HepG2 (cell line): ENCODE measurements at regions not wholly inside any gene's neighbourhood (a gene's known extent, or its start where the extent isn't known, plus 50 kb on each side); places are given as distances from the start of the nearest gene placed in this dataset.

Experiments used
- ATAC-seq: fragments of 200-7000 bp; cut with Tn5 transposase; 3 replicates; pipeline ENCODE4 v1.9.1; 2020; ENCODE audit warnings: mild to moderate bottlenecking, moderate library complexity
- BruUV-seq: library from RNA; stranded (reverse); fragments of 400-500 nt; replicated peaks from 2 replicates; lab custom pipeline; 2021; lab: Mats Ljungman, UMichigan
- CTCF ChIA-PET: fragments of 300-600 bp; formaldehyde crosslinking; extraction: SDS; loops from one replicate; lab custom pipeline; 2021; ENCODE audit warnings: low total read pairs, inconsistent platforms, low intra/inter-chr PET ratio; lab: Yijun Ruan, JAX
- POLR2A ChIA-PET: fragments of 350-600 bp; sonication (Branson Sonifier 250); formaldehyde crosslinking; loops from one replicate; lab custom pipeline; 2020; ENCODE audit warnings: antibody characterized with exemption, inconsistent platforms; lab: Yijun Ruan, JAX
- DNase-seq: peaks from one replicate; pipeline ENCODE4 v3.0.0-alpha.2; 2015; ENCODE audit warnings: low spot score
- FAIRE-seq: peaks from 3 replicates; lab custom pipeline; 2011; peaks lifted over from hg19 to GRCh38; lab: Jason Lieb, UNC
- H2AFZ ChIP-seq: one replicate; pipeline ENCODE4 v1.6.1; 2011; ENCODE audit warnings: low read length, inconsistent platforms
- H3K27ac ChIP-seq: fragments of 300-600 bp; 3 replicates; pipeline ENCODE4 v1.8.0; 2011; ENCODE audit warnings: mixed run types, mild to moderate bottlenecking, mixed read lengths, low read length, inconsistent platforms; ENCODE audit not compliant: insufficient read depth; ENCODE audit errors: extremely low read length
- H3K27me3 ChIP-seq, 2 experiments: fragments of 200-600 bp in 1 of 2; 2 replicates in 1 of 2; 3 replicates in 1 of 2; pipeline versions ENCODE4 v1.6.0 to v1.8.0; 2011; ENCODE audit warnings: low read length in 2 of 2, mild to moderate bottlenecking in 2 of 2, moderate library complexity in 2 of 2, inconsistent platforms in 1 of 2; ENCODE audit not compliant: insufficient read depth in 2 of 2, control insufficient read depth in 1 of 2
- H3K36me3 ChIP-seq, 2 experiments: fragments of 200-600 bp in 1 of 2; replicated peaks in 1 of 2; 2 replicates in 1 of 2; 3 replicates in 1 of 2; pipeline versions ENCODE4 v1.5.1 to v1.8.0; 2011; ENCODE audit warnings: low read length in 2 of 2, inconsistent platforms in 1 of 2; ENCODE audit not compliant: insufficient read depth in 2 of 2, control insufficient read depth in 1 of 2
- H3K4me1 ChIP-seq: 2 replicates; pipeline ENCODE4 v1.5.1; 2012; ENCODE audit warnings: low read length, inconsistent platforms; ENCODE audit not compliant: insufficient read depth
- H3K4me2 ChIP-seq: 2 replicates; pipeline ENCODE4 v1.6.0; 2011; ENCODE audit warnings: low read depth, low read length, inconsistent platforms
- H3K4me3 ChIP-seq, 3 experiments: fragments of 200-600 bp in 1 of 3; sonication (generic), shearing (Covaris generic) in 1 of 3; replicated peaks in 1 of 3; 2 replicates each; pipeline ENCODE4 v1.5.1; 2011 to 2016; ENCODE audit warnings: low read length in 3 of 3, inconsistent platforms in 2 of 3, low read depth in 2 of 3, mild to moderate bottlenecking in 2 of 3, control low read depth in 1 of 3, mixed read lengths in 1 of 3; ENCODE audit not compliant: insufficient read depth in 1 of 3
- H3K79me2 ChIP-seq: one replicate; pipeline ENCODE4 v1.6.1; 2011; ENCODE audit warnings: low read length, inconsistent platforms; ENCODE audit not compliant: insufficient read depth
- H3K9ac ChIP-seq: 2 replicates; pipeline ENCODE4 v1.6.0; 2011; ENCODE audit warnings: mild to moderate bottlenecking, low read depth, low read length, inconsistent platforms; ENCODE audit not compliant: insufficient read depth
- H3K9me3 ChIP-seq: 2 replicates; pipeline ENCODE4 v1.5.1; 2012; ENCODE audit warnings: mild to moderate bottlenecking, low read length
- H4K20me1 ChIP-seq: 2 replicates; pipeline ENCODE4 v1.6.0; 2011; ENCODE audit warnings: inconsistent platforms, mild to moderate bottlenecking, low read length, moderate library complexity; ENCODE audit not compliant: insufficient read depth
- HMG20A ChIP-seq: IDR thresholded peaks from 2 replicates; pipeline ENCODE4 v1.6.1; 2016; ENCODE audit warnings: borderline replicate concordance
- HNRNPUL1 ChIP-seq: fragments of 200-400 bp; formaldehyde crosslinking; IDR thresholded peaks from 2 replicates; pipeline ENCODE4 v1.6.1; 2017; ENCODE audit warnings: low read depth, mild to moderate bottlenecking, low read length, moderate library complexity
- RBAK ChIP-seq: sonication (generic); formaldehyde crosslinking; IDR thresholded peaks from 2 replicates; pipeline ENCODE4 v1.5.1; 2020; ENCODE audit warnings: mild to moderate bottlenecking, missing genetic modification reagents
- RBM39 ChIP-seq: fragments of 200-400 bp; formaldehyde crosslinking; IDR thresholded peaks from one replicate; pipeline ENCODE4 v1.6.1; 2018; ENCODE audit warnings: antibody characterized with exemption, mild to moderate bottlenecking, low read depth, low read length; ENCODE audit not compliant: poor library complexity, severe bottlenecking
- ZNF224 ChIP-seq: sonication (generic); formaldehyde crosslinking; IDR thresholded peaks from 2 replicates; pipeline ENCODE4 v1.5.0; 2020; ENCODE audit warnings: mild to moderate bottlenecking, missing genetic modification reagents
- ZNF225 ChIP-seq: sonication (generic); formaldehyde crosslinking; IDR thresholded peaks from 2 replicates; pipeline ENCODE4 v1.4.0; 2020; ENCODE audit warnings: mild to moderate bottlenecking, missing genetic modification reagents
- WGBS: methylation state at CpG from one replicate; pipeline ENCODE4 v1.1.6; 2017; ENCODE audit warnings: low lambda C conversion rate; 5-methylcytosine and 5-hydroxymethylcytosine counted together
- in situ Hi-C: cut with HindIII; loops from 2 replicates; pipeline ENCODE4 v1.10.0; 2017; ENCODE audit warnings: low pct_unique_long_range_greater_than_20kb; ENCODE audit not compliant: extremely low pct_ligation_motif_present
- intact Hi-C: fragments of 100-400 bp; cut with micrococcal nuclease; formaldehyde crosslinking; loops from one replicate; pipeline ENCODE4 v1.10.0; 2022; ENCODE audit not compliant: unreplicated experiment
- TF ChIP-seq, protein P1 (sequence below): IDR thresholded peaks from 2 replicates; pipeline ENCODE4 v1.6.1; 2016; ENCODE audit warnings: low read depth
- TF ChIP-seq, protein P2 (sequence below): sonication (generic); formaldehyde crosslinking; IDR thresholded peaks from 2 replicates; pipeline ENCODE4 v1.4.0; 2020; ENCODE audit warnings: missing genetic modification reagents
- TF ChIP-seq, protein P3 (sequence below): sonication (generic); formaldehyde crosslinking; IDR thresholded peaks from 2 replicates; pipeline ENCODE4 v1.8.1; 2022; ENCODE audit warnings: mild to moderate bottlenecking, missing genetic modification reagents

DNA sequence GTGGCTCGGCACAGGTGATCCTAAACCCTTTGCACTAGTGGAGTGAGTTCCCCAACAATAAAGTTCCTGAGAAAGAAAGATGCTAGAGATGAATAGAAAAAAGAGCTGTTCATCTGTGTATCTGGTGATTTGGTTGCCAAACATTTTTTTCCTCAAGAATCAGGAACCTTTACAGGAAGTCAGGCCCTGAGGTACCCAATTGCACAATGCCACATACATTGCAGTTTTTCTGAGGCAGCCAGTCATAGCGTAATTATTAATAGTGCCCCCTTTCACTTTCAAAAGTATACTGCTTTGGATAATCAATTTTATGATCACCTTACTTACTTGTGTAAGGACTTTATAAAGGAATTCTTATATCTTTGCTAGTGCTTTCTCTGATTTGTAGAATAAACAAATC, 346.3 kb upstream of the POU3F1 start:
- Histone ChIP-seq H3K9ac (no peak overlapping the region), H3K4me1 (no peaks in the 10 kb centered on the region), H3K27me3 (no peaks in the 10 kb centered on the region), H3K9me3 (no peaks in the 10 kb centered on the region), H4K20me1 (no peaks in the 10 kb centered on the region), H3K79me2 (no peaks in the 10 kb centered on the region), H3K4me3 (no peak overlapping the region), H2AFZ (no peak overlapping the region), H3K4me2 (no peak overlapping the region), H3K36me3 (no peaks in the 10 kb centered on the region), H3K27ac (no peak overlapping the region)
- no peak for ATAC-seq
- TF ChIP-seq, protein P1, sequence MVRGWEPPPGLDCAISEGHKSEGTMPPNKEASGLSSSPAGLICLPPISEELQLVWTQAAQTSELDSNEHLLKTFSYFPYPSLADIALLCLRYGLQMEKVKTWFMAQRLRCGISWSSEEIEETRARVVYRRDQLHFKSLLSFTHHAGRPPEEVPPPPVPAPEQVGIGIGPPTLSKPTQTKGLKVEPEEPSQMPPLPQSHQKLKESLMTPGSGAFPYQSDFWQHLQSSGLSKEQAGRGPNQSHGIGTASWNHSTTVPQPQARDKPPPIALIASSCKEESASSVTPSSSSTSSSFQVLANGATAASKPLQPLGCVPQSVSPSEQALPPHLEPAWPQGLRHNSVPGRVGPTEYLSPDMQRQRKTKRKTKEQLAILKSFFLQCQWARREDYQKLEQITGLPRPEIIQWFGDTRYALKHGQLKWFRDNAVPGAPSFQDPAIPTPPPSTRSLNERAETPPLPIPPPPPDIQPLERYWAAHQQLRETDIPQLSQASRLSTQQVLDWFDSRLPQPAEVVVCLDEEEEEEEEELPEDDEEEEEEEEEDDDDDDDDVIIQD (CRISPR knock-in tag) = no peak
- TF ChIP-seq ZNF225 (CRISPR knock-in tag) (no peak), RBAK (CRISPR knock-in tag) (no peak), HMG20A (no peak)
- no TSS peak for BruUV-seq
- ChIA-PET POLR2A (no interaction called here), CTCF (no interaction called here)
- WGBS = 50% methylated on average over 2 of the region's 2 CpGs
- in situ Hi-C loops = no loop called here
- no peak for FAIRE-seq
- DNase-seq = no peak
- intact Hi-C loops = no loop called here

DNA sequence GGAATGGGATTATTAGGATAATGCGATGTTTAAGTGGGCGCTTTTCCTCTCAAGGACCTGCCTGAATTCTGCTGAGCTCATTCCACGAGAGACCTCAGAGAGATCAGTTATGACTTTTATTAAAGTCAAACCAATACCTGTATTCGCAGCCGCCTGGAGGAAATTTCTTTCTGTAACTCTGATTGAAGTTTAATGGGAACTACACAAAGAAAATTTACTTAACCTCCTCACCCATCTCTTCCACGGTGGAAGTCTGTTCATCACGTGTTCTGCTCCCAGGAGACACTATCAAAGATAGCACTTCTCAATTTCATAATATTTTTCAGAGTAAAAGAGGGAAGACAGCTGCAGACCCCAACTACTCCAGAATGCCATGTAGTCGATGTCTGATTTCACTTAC, 334.7 kb upstream of the POU3F1 start:
- in situ Hi-C loops (no loop called here), intact Hi-C loops (no loop called here)
- POLR2A ChIA-PET = no interaction called here
- Histone ChIP-seq H3K4me1 (no peaks in the 10 kb centered on the region), H3K27me3 (0 out of 5 replicates have a peak, but pooled peaks cover 0 to 3% of the 10 kb centered on the region in 2 experiments), H3K27ac (no peak overlapping the region), H3K9me3 (no peaks in the 10 kb centered on the region), H3K4me3 (no peak overlapping the region), H3K79me2 (no peaks in the 10 kb centered on the region), H3K36me3 (no peaks in the 10 kb centered on the region), H3K4me2 (no peak overlapping the region), H4K20me1 (no peaks in the 10 kb centered on the region), H2AFZ (no peak overlapping the region), H3K9ac (no peak overlapping the region)
- ATAC-seq (no peak), FAIRE-seq (no peak), DNase-seq (no peak)
- no TSS peak for BruUV-seq
- WGBS = 18% methylated on average over 8 of the region's 8 CpGs
- CTCF ChIA-PET = no interaction called here
- TF ChIP-seq ZNF224 (no peak), RBM39 (no peak), HNRNPUL1 (no peak)
- TF ChIP-seq, protein P2, sequence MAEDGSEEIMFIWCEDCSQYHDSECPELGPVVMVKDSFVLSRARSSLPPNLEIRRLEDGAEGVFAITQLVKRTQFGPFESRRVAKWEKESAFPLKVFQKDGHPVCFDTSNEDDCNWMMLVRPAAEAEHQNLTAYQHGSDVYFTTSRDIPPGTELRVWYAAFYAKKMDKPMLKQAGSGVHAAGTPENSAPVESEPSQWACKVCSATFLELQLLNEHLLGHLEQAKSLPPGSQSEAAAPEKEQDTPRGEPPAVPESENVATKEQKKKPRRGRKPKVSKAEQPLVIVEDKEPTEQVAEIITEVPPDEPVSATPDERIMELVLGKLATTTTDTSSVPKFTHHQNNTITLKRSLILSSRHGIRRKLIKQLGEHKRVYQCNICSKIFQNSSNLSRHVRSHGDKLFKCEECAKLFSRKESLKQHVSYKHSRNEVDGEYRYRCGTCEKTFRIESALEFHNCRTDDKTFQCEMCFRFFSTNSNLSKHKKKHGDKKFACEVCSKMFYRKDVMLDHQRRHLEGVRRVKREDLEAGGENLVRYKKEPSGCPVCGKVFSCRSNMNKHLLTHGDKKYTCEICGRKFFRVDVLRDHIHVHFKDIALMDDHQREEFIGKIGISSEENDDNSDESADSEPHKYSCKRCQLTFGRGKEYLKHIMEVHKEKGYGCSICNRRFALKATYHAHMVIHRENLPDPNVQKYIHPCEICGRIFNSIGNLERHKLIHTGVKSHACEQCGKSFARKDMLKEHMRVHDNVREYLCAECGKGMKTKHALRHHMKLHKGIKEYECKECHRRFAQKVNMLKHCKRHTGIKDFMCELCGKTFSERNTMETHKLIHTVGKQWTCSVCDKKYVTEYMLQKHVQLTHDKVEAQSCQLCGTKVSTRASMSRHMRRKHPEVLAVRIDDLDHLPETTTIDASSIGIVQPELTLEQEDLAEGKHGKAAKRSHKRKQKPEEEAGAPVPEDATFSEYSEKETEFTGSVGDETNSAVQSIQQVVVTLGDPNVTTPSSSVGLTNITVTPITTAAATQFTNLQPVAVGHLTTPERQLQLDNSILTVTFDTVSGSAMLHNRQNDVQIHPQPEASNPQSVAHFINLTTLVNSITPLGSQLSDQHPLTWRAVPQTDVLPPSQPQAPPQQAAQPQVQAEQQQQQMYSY (CRISPR knock-in tag) = no peak
- TF ChIP-seq, protein P3, sequence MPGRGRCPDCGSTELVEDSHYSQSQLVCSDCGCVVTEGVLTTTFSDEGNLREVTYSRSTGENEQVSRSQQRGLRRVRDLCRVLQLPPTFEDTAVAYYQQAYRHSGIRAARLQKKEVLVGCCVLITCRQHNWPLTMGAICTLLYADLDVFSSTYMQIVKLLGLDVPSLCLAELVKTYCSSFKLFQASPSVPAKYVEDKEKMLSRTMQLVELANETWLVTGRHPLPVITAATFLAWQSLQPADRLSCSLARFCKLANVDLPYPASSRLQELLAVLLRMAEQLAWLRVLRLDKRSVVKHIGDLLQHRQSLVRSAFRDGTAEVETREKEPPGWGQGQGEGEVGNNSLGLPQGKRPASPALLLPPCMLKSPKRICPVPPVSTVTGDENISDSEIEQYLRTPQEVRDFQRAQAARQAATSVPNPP = no peak
